SK-N-SH treated with all-trans-retinoic acid at 6 μM for 48 hours (cell line): ENCODE measurements at regions not wholly inside any gene's neighbourhood (a gene's known extent, or its start where the extent isn't known, plus 50 kb on each side); places are given as distances from the start of the nearest gene placed in this dataset.

Source experiments
- ATAC-seq: fragments of 200-7000 bp; cut with Tn5 transposase; 3 replicates; pipeline ENCODE4 v1.9.1; 2020; ENCODE audit warnings: mild to moderate bottlenecking, moderate library complexity
- ARNTL ChIP-seq: fragments of 450-650 bp; formaldehyde crosslinking; IDR thresholded peaks from 2 replicates; pipeline ENCODE4 v1.5.0; 2020; ENCODE audit warnings: low read depth, mild to moderate bottlenecking, moderate library complexity, borderline replicate concordance
- BACH2 ChIP-seq: fragments of 250-450 bp; sonication (Bioruptor Pico); IDR thresholded peaks from 2 replicates; pipeline ENCODE4 v1.9.0; 2021; ENCODE audit warnings: mild to moderate bottlenecking, borderline replicate concordance
- CSDC2 ChIP-seq: fragments of 250-450 bp; sonication (Bioruptor Pico); IDR thresholded peaks from 2 replicates; pipeline ENCODE4 v1.5.0; 2020; ENCODE audit warnings: mild to moderate bottlenecking, moderate library complexity
- ESRRG ChIP-seq: fragments of 250-450 bp; sonication (Bioruptor Pico); IDR thresholded peaks from 2 replicates; pipeline ENCODE4 v1.6.1; 2021; ENCODE audit warnings: mild to moderate bottlenecking
- GLIS3 ChIP-seq: fragments of 250-450 bp; sonication (Bioruptor Pico); IDR thresholded peaks from 2 replicates; pipeline ENCODE4 v1.5.0; 2020; ENCODE audit warnings: mild to moderate bottlenecking, moderate library complexity
- ISL1 ChIP-seq: fragments of 250-450 bp; sonication (Bioruptor Pico); IDR thresholded peaks from 2 replicates; pipeline ENCODE4 v2.1.2; 2022; ENCODE audit warnings: mild to moderate bottlenecking, moderate library complexity
- OSR1 ChIP-seq: fragments of 250-450 bp; sonication (Bioruptor Pico); IDR thresholded peaks from 2 replicates; pipeline ENCODE4 v1.8.0; 2022; ENCODE audit warnings: moderate library complexity, mild to moderate bottlenecking, inconsistent platforms
- PPARA ChIP-seq: fragments of 250-450 bp; sonication (Bioruptor Pico); IDR thresholded peaks from 2 replicates; pipeline ENCODE4 v1.5.0; 2020; ENCODE audit warnings: mild to moderate bottlenecking, borderline replicate concordance
- RARB ChIP-seq: fragments of 250-450 bp; sonication (Bioruptor Pico); IDR thresholded peaks from 2 replicates; pipeline ENCODE4 v1.8.0; 2021; ENCODE audit warnings: mild to moderate bottlenecking, moderate library complexity
- SNAI2 ChIP-seq: fragments of 250-450 bp; sonication (Bioruptor Pico); IDR thresholded peaks from 2 replicates; pipeline ENCODE4 v1.5.0; 2020; ENCODE audit warnings: mild to moderate bottlenecking, moderate library complexity
- TCF4 ChIP-seq: fragments of 250-450 bp; sonication (Bioruptor Pico); IDR thresholded peaks from 2 replicates; pipeline ENCODE4 v1.8.0; 2021; ENCODE audit warnings: mild to moderate bottlenecking, moderate library complexity, borderline replicate concordance
- TOX ChIP-seq: fragments of 250-450 bp; sonication (Bioruptor Pico); IDR thresholded peaks from 2 replicates; pipeline ENCODE4 v1.8.0; 2021; ENCODE audit warnings: mild to moderate bottlenecking, moderate library complexity, borderline replicate concordance
- TSHZ2 ChIP-seq: fragments of 250-450 bp; sonication (Bioruptor Pico); IDR thresholded peaks from 2 replicates; pipeline ENCODE4 v1.5.0; 2020; ENCODE audit warnings: mild to moderate bottlenecking, moderate library complexity
- ZC3H10 ChIP-seq: fragments of 250-450 bp; sonication (Bioruptor Pico); IDR thresholded peaks from 2 replicates; pipeline ENCODE4 v1.5.1; 2021; ENCODE audit warnings: mild to moderate bottlenecking, moderate library complexity
- ZFP3 ChIP-seq: fragments of 250-450 bp; sonication (Bioruptor Pico); IDR thresholded peaks from 2 replicates; pipeline ENCODE4 v1.5.0; 2020; ENCODE audit warnings: mild to moderate bottlenecking, moderate library complexity
- ZFP30 ChIP-seq: fragments of 450-650 bp; formaldehyde crosslinking; IDR thresholded peaks from 2 replicates; pipeline ENCODE4 v1.5.0; 2022; ENCODE audit warnings: mild to moderate bottlenecking, moderate library complexity
- ZNF70 ChIP-seq: fragments of 450-650 bp; formaldehyde crosslinking; IDR thresholded peaks from 2 replicates; pipeline ENCODE4 v1.5.0; 2020; ENCODE audit warnings: mild to moderate bottlenecking, moderate library complexity
- ZNF8 ChIP-seq: fragments of 450-650 bp; formaldehyde crosslinking; IDR thresholded peaks from 2 replicates; pipeline ENCODE4 v1.5.0; 2020; ENCODE audit warnings: mild to moderate bottlenecking, moderate library complexity
- TF ChIP-seq, protein P1 (sequence below): fragments of 250-450 bp; sonication (Bioruptor Pico); IDR thresholded peaks from 2 replicates; pipeline ENCODE4 v1.8.0; 2021; ENCODE audit warnings: low read depth, mild to moderate bottlenecking, moderate library complexity, borderline replicate concordance
- TF ChIP-seq, protein P2 (sequence below): fragments of 250-450 bp; sonication (Bioruptor Pico); IDR thresholded peaks from 2 replicates; pipeline ENCODE4 v1.5.1; 2021; ENCODE audit warnings: mild to moderate bottlenecking, moderate library complexity
- TF ChIP-seq, protein P3 (sequence below): fragments of 250-450 bp; sonication (Bioruptor Pico); IDR thresholded peaks from 2 replicates; pipeline ENCODE4 v1.5.1; 2020; ENCODE audit warnings: low read depth, mild to moderate bottlenecking, moderate library complexity

- TF ChIP-seq ISL1, result no peak
- no peak for TF ChIP-seq ZNF70 (CRISPR knock-in tag)
- no peak for TF ChIP-seq ZNF8
- TF ChIP-seq SNAI2, result no peak
- TF ChIP-seq ARNTL, result no peak
- TF ChIP-seq TSHZ2 (CRISPR knock-in tag), result no peak
- TF ChIP-seq OSR1 (CRISPR knock-in tag), result no peak
- TF ChIP-seq ZFP3 (CRISPR knock-in tag), result no peak
- no peak for TF ChIP-seq RARB (CRISPR knock-in tag)
- no peak for TF ChIP-seq PPARA (CRISPR knock-in tag)
- TF ChIP-seq ZFP30 (CRISPR knock-in tag), result no peak
- TF ChIP-seq, protein P1, sequence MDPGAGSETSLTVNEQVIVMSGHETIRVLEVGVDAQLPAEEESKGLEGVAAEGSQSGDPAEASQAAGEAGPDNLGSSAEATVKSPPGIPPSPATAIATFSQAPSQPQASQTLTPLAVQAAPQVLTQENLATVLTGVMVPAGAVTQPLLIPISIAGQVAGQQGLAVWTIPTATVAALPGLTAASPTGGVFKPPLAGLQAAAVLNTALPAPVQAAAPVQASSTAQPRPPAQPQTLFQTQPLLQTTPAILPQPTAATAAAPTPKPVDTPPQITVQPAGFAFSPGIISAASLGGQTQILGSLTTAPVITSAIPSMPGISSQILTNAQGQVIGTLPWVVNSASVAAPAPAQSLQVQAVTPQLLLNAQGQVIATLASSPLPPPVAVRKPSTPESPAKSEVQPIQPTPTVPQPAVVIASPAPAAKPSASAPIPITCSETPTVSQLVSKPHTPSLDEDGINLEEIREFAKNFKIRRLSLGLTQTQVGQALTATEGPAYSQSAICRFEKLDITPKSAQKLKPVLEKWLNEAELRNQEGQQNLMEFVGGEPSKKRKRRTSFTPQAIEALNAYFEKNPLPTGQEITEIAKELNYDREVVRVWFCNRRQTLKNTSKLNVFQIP (CRISPR knock-in tag), result no peak
- no peak for TF ChIP-seq GLIS3 (CRISPR knock-in tag)
- no peak for TF ChIP-seq TOX (CRISPR knock-in tag)
- no peak for TF ChIP-seq CSDC2
- TF ChIP-seq, protein P2, sequence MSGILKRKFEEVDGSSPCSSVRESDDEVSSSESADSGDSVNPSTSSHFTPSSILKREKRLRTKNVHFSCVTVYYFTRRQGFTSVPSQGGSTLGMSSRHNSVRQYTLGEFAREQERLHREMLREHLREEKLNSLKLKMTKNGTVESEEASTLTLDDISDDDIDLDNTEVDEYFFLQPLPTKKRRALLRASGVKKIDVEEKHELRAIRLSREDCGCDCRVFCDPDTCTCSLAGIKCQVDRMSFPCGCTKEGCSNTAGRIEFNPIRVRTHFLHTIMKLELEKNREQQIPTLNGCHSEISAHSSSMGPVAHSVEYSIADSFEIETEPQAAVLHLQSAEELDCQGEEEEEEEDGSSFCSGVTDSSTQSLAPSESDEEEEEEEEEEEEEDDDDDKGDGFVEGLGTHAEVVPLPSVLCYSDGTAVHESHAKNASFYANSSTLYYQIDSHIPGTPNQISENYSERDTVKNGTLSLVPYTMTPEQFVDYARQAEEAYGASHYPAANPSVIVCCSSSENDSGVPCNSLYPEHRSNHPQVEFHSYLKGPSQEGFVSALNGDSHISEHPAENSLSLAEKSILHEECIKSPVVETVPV, result no peak
- TF ChIP-seq, protein P3, sequence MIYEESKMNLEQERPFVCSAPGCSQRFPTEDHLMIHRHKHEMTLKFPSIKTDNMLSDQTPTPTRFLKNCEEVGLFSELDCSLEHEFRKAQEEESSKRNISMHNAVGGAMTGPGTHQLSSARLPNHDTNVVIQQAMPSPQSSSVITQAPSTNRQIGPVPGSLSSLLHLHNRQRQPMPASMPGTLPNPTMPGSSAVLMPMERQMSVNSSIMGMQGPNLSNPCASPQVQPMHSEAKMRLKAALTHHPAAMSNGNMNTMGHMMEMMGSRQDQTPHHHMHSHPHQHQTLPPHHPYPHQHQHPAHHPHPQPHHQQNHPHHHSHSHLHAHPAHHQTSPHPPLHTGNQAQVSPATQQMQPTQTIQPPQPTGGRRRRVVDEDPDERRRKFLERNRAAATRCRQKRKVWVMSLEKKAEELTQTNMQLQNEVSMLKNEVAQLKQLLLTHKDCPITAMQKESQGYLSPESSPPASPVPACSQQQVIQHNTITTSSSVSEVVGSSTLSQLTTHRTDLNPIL (CRISPR knock-in tag), result no peak
- TF ChIP-seq ZC3H10 (CRISPR knock-in tag), result no peak
- no peak for ATAC-seq
Observed at GRCh38 chr2:122132147-122132691, 376.8 kb downstream of the TSN start.

GRCh38 chr2:122135021-122135937, 379.8 kb downstream of the TSN start:
- no peak for TF ChIP-seq ARNTL
- no peak for TF ChIP-seq TCF4 (CRISPR knock-in tag)
- no peak for TF ChIP-seq SNAI2
- no peak for TF ChIP-seq PPARA (CRISPR knock-in tag)
- TF ChIP-seq ISL1, result no peak
- no peak for TF ChIP-seq ESRRG (CRISPR knock-in tag)
- ATAC-seq, result no peak

DNA sequence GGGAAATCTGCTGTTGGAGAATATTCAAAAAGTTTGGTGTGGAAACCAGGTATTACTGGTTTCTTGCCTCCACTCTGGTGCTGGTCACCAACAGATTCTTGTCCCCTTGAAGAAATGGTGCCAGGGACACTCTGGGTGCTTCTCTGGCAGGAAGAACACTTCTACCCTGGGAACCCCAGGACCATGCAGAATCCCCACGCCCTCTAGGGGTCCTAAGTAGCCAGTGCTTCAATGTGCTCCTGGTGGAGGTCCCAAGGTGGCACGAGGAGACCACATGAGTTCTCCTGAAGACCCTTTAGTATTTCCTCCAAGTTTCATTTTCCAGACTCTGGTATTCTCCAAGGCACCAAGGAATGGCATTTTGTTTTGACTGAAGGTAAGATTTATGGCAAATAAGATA, 380.6 kb downstream of the TSN start:
- no peak for ATAC-seq
- no peak for TF ChIP-seq TOX (CRISPR knock-in tag)
- no peak for TF ChIP-seq RARB (CRISPR knock-in tag)
- TF ChIP-seq CSDC2, result no peak
- no peak for TF ChIP-seq TCF4 (CRISPR knock-in tag)
- TF ChIP-seq ZNF8, result no peak
- TF ChIP-seq SNAI2, result no peak
- TF ChIP-seq, protein P1 (CRISPR knock-in tag), result no peak
- TF ChIP-seq ZNF70 (CRISPR knock-in tag), result no peak
- TF ChIP-seq ESRRG (CRISPR knock-in tag), result no peak
- TF ChIP-seq GLIS3 (CRISPR knock-in tag), result no peak
- no peak for TF ChIP-seq TSHZ2 (CRISPR knock-in tag)
- no peak for TF ChIP-seq BACH2 (CRISPR knock-in tag)
- no peak for TF ChIP-seq ARNTL
- TF ChIP-seq, protein P2, result no peak
